Stromal cell of bone marrow (primary cell): ENCODE measurements at regions not wholly inside any gene's neighbourhood (a gene's known extent, or its start where the extent isn't known, plus 50 kb on each side); places are given as distances from the start of the nearest gene placed in this dataset.

Source experiments
- DNase-seq: peaks from one replicate; pipeline ENCODE4 v3.0.0-alpha.2; 2012; ENCODE audit warnings: low read depth

GRCh38 chr2:236873636-236874035, 212.1 kb upstream of the COPS8 start:
- no peak for DNase-seq

GRCh38 chr2:236874866-236875481, 210.7 kb upstream of the COPS8 start:
- no peak for DNase-seq

GRCh38 chr2:236875906-236876505, 209.7 kb upstream of the COPS8 start:
- DNase-seq, result peak; percentile 9

GRCh38 chr2:236876642-236877041, 209.0 kb upstream of the COPS8 start:
- DNase-seq, result no peak

- no peak for DNase-seq
Observed at GRCh38 chr2:236877972-236878371, 207.7 kb upstream of the COPS8 start.

GRCh38 chr2:236879416-236879963, 206.2 kb upstream of the COPS8 start:
- no peak for DNase-seq

- no peak for DNase-seq
Observed at GRCh38 chr2:236882074-236882473, 203.6 kb upstream of the COPS8 start.

GRCh38 chr2:236882930-236883329, 202.8 kb upstream of the COPS8 start:
- no peak for DNase-seq

- no peak for DNase-seq
Observed at GRCh38 chr2:236883819-236884218, 201.9 kb upstream of the COPS8 start.

- DNase-seq, result no peak
Observed at GRCh38 chr2:236884569-236885175, 201.0 kb upstream of the COPS8 start.

- DNase-seq, result no peak
Observed at GRCh38 chr2:236886456-236886855, 199.2 kb upstream of the COPS8 start.

GRCh38 chr2:236887531-236887930, 198.2 kb upstream of the COPS8 start:
- peak; percentile 47 for DNase-seq

GRCh38 chr2:236887953-236888793, 197.5 kb upstream of the COPS8 start:
- no peak for DNase-seq

- no peak for DNase-seq
Observed at GRCh38 chr2:236888794-236889780, 196.6 kb upstream of the COPS8 start.

GRCh38 chr2:236889791-236890704, 195.6 kb upstream of the COPS8 start:
- no peak for DNase-seq

GRCh38 chr2:236892721-236893120, 193.0 kb upstream of the COPS8 start:
- no peak for DNase-seq

GRCh38 chr2:236894791-236895190, 190.9 kb upstream of the COPS8 start:
- no peak for DNase-seq

- DNase-seq, result no peak
Observed at GRCh38 chr2:236895497-236895896, 190.2 kb upstream of the COPS8 start.

GRCh38 chr2:236896688-236897087, 189.0 kb upstream of the COPS8 start:
- DNase-seq, result no peak

- no peak for DNase-seq
Observed at GRCh38 chr2:236899146-236899545, 186.5 kb upstream of the COPS8 start.
